ENCODE measurements at regions not wholly inside any gene's neighbourhood (a gene's known extent, or its start where the extent isn't known, plus 50 kb on each side); places are given as distances from the start of the nearest gene placed in this dataset.

- TF ChIP-seq, protein P1, sequence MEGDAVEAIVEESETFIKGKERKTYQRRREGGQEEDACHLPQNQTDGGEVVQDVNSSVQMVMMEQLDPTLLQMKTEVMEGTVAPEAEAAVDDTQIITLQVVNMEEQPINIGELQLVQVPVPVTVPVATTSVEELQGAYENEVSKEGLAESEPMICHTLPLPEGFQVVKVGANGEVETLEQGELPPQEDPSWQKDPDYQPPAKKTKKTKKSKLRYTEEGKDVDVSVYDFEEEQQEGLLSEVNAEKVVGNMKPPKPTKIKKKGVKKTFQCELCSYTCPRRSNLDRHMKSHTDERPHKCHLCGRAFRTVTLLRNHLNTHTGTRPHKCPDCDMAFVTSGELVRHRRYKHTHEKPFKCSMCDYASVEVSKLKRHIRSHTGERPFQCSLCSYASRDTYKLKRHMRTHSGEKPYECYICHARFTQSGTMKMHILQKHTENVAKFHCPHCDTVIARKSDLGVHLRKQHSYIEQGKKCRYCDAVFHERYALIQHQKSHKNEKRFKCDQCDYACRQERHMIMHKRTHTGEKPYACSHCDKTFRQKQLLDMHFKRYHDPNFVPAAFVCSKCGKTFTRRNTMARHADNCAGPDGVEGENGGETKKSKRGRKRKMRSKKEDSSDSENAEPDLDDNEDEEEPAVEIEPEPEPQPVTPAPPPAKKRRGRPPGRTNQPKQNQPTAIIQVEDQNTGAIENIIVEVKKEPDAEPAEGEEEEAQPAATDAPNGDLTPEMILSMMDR (conservative IDR thresholded peaks at IDR 0.05 in 1 of 2, IDR thresholded peaks at IDR 0.05 in 1 of 2; ENCODE audit: low read depth in 1 of 2, low read length in 2 of 2) = no peak
- TF ChIP-seq EZH2 (IDR thresholded peaks at IDR 0.05; ENCODE audit: low read length, missing control alignments) = no peak
These were observed 57.0 kb upstream of the RBFOX2 start for GRCh38 chr22:36085476-36086169.
